ENCODE measurements at regions not wholly inside any gene's neighbourhood (a gene's known extent, or its start where the extent isn't known, plus 50 kb on each side); places are given as distances from the start of the nearest gene placed in this dataset.

- no peaks in the 10 kb centered on the region for H3K27me3 ChIP-seq (ENCODE audit: control insufficient read depth, insufficient read depth, low read length)
- H3K36me3 ChIP-seq (replicated peaks; ENCODE audit: control insufficient read depth, insufficient read depth, low read length), result no peaks in the 10 kb centered on the region
- no peak for DNase-seq
- no peak overlapping the region for H3K4me3 ChIP-seq (ENCODE audit: insufficient read depth, low read depth, low read length)
Observed at GRCh38 chr5:52356311-52356918, 431.3 kb upstream of the ITGA1 start.

DNA sequence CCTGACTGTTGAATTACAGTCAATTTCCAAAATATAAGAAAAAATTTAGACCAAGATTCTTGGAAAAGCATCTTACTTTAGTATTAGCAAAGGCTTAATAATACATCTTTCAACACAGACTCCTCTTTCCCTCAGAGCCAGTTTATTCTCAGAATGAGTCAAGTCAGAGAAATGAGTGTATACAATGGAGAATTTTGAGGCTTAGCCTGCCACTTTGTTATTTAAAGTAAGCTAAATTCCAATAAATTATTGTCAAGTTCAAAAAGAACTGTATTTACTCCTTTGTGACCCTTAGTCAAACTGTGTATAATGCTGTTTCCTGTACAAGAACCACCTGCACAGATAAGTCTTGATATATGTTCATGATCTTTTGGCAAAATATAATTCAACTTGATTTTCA is 428.5 kb upstream of the ITGA1 start:
- DNase-seq, result no peak
- Histone ChIP-seq H3K27me3 (ENCODE audit: control insufficient read depth, insufficient read depth, low read length) (no peaks in the 10 kb centered on the region), H3K36me3 (replicated peaks; ENCODE audit: control insufficient read depth, insufficient read depth, low read length) (no peaks in the 10 kb centered on the region), H3K4me3 (ENCODE audit: insufficient read depth, low read depth, low read length) (no peak overlapping the region)

DNA sequence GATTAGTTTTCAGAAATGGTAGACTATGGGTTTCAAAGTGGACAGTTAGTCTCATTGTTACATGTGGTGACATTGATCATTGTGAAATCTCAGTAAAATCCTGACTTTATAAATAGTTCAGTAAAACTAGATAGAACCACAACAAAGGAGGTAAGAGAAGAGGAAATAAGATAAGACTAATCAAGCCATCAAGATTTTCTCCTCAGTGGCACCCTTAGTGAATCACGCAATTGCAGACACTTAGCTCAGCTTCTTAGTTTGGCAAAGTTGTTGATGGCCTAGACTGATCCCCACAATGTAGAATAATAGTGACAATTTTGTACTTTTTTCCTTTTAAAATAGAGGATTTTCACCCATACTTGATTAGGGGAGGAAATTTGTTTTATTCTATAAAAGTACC is 426.7 kb upstream of the ITGA1 start:
- no peak for DNase-seq
- H3K36me3 ChIP-seq (replicated peaks; ENCODE audit: control insufficient read depth, insufficient read depth, low read length), result no peaks in the 10 kb centered on the region
- no peak overlapping the region for H3K4me3 ChIP-seq (ENCODE audit: insufficient read depth, low read depth, low read length)
- no peaks in the 10 kb centered on the region for H3K27me3 ChIP-seq (ENCODE audit: control insufficient read depth, insufficient read depth, low read length)

- Histone ChIP-seq H3K27me3 (ENCODE audit: control insufficient read depth, insufficient read depth, low read length) (no peaks in the 10 kb centered on the region), H3K4me3 (ENCODE audit: insufficient read depth, low read depth, low read length) (no peak overlapping the region), H3K36me3 (replicated peaks; ENCODE audit: control insufficient read depth, insufficient read depth, low read length) (no peaks in the 10 kb centered on the region)
- no peak for DNase-seq
Observed at GRCh38 chr5:52374286-52374685, 413.4 kb upstream of the ITGA1 start.

- DNase-seq, result no peak
- H3K27me3 ChIP-seq (ENCODE audit: control insufficient read depth, insufficient read depth, low read length), result no peaks in the 10 kb centered on the region
- no peaks in the 10 kb centered on the region for H3K36me3 ChIP-seq (replicated peaks; ENCODE audit: control insufficient read depth, insufficient read depth, low read length)
- H3K4me3 ChIP-seq (ENCODE audit: insufficient read depth, low read depth, low read length), result no peak overlapping the region
Observed at GRCh38 chr5:52375969-52376368, 411.7 kb upstream of the ITGA1 start.

- Histone ChIP-seq H3K27me3 (ENCODE audit: control insufficient read depth, insufficient read depth, low read length) (no peaks in the 10 kb centered on the region), H3K36me3 (replicated peaks; ENCODE audit: control insufficient read depth, insufficient read depth, low read length) (no peaks in the 10 kb centered on the region), H3K4me3 (ENCODE audit: insufficient read depth, low read depth, low read length) (no peak overlapping the region)
- DNase-seq, result no peak
Observed at GRCh38 chr5:52376592-52376991, 411.1 kb upstream of the ITGA1 start.

DNA sequence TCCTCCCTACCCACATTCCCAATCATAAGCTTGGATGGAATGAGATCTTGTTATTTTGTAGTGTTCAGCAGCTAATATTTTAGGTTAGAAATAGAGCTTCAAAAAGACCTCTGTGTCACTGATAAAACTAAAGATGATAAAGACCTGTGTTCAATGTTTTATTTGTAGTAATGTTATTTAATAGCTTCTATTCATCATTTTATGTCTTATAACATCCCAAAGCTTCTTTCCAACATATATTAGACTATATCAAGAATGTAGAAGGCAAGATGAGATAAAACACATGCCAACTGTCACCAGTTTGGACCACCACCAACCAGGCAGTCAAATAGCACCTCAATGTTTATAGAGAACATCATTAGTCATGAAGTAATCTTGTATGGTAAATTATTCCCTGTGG is 409.5 kb upstream of the ITGA1 start:
- no peak for DNase-seq
- H3K4me3 ChIP-seq (ENCODE audit: insufficient read depth, low read depth, low read length), result no peak overlapping the region
- no peaks in the 10 kb centered on the region for H3K27me3 ChIP-seq (ENCODE audit: control insufficient read depth, insufficient read depth, low read length)
- no peaks in the 10 kb centered on the region for H3K36me3 ChIP-seq (replicated peaks; ENCODE audit: control insufficient read depth, insufficient read depth, low read length)

DNA sequence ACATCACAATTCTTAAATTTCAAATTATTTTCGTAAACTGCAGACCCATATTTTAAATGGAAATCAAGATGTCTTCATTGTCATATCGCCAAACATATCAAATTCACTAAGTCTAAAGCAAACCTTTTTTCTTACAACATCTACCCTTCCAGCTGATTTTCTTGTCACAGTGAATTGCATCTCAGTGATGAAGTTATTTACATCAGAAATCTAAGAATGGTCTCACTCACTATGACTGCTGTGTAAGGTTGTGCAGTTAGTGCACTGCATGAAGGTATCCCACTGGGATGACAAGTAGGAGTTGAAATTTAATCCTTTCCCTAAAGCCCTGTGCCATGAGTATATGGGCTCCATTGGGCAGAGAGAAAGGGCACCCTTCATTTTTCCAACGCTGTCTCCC is 399.4 kb upstream of the ITGA1 start:
- H3K27me3 ChIP-seq (ENCODE audit: control insufficient read depth, insufficient read depth, low read length), result no peaks in the 10 kb centered on the region
- H3K36me3 ChIP-seq (replicated peaks; ENCODE audit: control insufficient read depth, insufficient read depth, low read length), result no peaks in the 10 kb centered on the region
- no peak overlapping the region for H3K4me3 ChIP-seq (ENCODE audit: insufficient read depth, low read depth, low read length)
- no peak for DNase-seq

GRCh38 chr5:52392321-52392720 is 395.4 kb upstream of the ITGA1 start:
- Histone ChIP-seq H3K27me3 (ENCODE audit: control insufficient read depth, insufficient read depth, low read length) (no peaks in the 10 kb centered on the region), H3K4me3 (ENCODE audit: insufficient read depth, low read depth, low read length) (no peak overlapping the region), H3K36me3 (replicated peaks; ENCODE audit: control insufficient read depth, insufficient read depth, low read length) (no peaks in the 10 kb centered on the region)
- no peak for DNase-seq

GRCh38 chr5:52409835-52410234 is 377.9 kb upstream of the ITGA1 start:
- Histone ChIP-seq H3K4me3 (ENCODE audit: insufficient read depth, low read depth, low read length) (no peak overlapping the region), H3K27me3 (ENCODE audit: control insufficient read depth, insufficient read depth, low read length) (no peaks in the 10 kb centered on the region), H3K36me3 (replicated peaks; ENCODE audit: control insufficient read depth, insufficient read depth, low read length) (no peaks in the 10 kb centered on the region)
- no peak for DNase-seq

DNA sequence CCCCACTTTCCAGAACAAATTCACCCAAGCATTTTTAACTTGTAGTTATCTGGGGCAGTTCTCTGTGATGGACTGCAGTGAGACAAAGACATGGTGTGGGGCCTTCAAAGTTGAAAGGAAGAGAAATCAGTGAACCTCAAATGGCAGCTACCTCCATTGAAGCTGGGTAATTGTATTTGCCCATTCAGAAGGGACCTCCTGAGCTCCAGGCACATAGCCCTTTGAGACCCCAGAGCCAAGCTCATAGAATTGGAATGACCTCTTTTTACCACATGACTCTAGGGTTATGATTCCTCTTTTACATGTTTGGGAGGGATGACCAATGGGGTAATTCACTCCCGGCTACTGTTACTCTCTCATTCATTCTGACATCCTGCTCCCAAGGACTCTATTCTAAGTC is 368.4 kb upstream of the ITGA1 start:
- Histone ChIP-seq H3K36me3 (replicated peaks; ENCODE audit: control insufficient read depth, insufficient read depth, low read length) (no peaks in the 10 kb centered on the region), H3K4me3 (ENCODE audit: insufficient read depth, low read depth, low read length) (no peak overlapping the region), H3K27me3 (ENCODE audit: control insufficient read depth, insufficient read depth, low read length) (no peaks in the 10 kb centered on the region)
- no peak for DNase-seq

DNA sequence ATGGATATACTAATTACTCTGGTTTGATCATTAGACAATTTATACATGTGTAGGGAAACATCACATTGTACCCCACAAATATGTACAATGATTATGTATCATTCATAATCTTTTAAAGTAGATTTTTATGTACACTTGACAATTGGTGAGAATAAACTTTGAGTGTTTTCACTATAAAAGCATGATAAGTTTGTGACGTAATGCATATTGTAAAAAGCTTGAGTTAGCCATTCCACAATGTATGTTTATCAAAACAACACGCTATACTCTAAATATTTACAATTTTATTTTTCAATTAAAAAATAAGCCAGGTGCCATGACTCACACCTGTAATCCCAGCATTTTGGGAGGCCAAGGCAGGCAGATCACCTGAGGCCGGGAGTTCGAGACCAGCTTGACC is 360.1 kb upstream of the ITGA1 start:
- DNase-seq, result no peak
- Histone ChIP-seq H3K4me3 (ENCODE audit: insufficient read depth, low read depth, low read length) (no peak overlapping the region), H3K27me3 (ENCODE audit: control insufficient read depth, insufficient read depth, low read length) (no peaks in the 10 kb centered on the region), H3K36me3 (replicated peaks; ENCODE audit: control insufficient read depth, insufficient read depth, low read length) (no peaks in the 10 kb centered on the region)

DNA sequence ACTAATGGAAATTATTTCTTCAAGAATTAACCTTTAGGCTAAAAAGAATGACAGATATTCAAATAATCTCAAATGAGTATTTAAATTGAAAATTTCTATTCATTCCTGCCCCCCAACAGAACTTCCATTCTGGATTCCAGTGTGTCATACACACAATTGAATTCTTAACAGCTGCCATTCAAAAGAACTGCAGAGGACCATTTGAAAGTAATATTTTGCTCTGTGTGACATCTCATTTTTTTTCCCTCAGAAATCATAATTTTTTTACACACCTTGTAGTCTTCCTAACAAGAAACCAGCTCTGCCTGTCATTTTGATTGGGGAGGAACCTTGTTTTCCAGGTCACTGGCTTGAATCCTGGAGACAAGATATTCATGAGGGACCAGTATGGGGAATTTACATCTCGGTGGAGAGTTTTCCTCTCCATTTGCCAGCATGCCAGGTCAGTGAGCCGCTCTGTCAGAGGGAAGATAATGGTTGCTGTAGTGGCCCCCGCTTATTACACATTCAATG is 358.7 kb upstream of the ITGA1 start:
- H3K4me3 ChIP-seq (ENCODE audit: insufficient read depth, low read depth, low read length), result no peak overlapping the region
- DNase-seq, result no peak
- H3K36me3 ChIP-seq (replicated peaks; ENCODE audit: control insufficient read depth, insufficient read depth, low read length), result no peaks in the 10 kb centered on the region
- no peaks in the 10 kb centered on the region for H3K27me3 ChIP-seq (ENCODE audit: control insufficient read depth, insufficient read depth, low read length)

DNA sequence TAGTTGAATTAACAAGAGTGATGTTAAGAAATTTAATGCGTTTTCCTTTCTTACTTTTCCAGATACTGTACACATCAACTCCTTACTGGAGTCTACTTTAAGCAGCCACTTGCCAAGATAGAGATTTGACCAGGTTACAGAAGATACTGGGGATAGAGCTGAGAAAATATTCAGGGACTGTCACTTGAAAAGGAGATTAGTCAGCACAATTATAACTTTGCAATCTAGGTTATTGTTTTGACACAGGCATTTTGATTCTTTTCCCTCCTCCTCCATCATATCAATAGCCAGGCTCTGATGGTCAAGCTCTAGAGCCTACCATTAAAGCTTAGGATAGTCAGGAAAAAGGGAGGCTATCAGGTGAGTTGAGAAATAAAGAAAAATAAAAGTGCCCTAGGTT is 345.9 kb upstream of the ITGA1 start:
- H3K27me3 ChIP-seq (ENCODE audit: control insufficient read depth, insufficient read depth, low read length), result no peaks in the 10 kb centered on the region
- H3K36me3 ChIP-seq (replicated peaks; ENCODE audit: control insufficient read depth, insufficient read depth, low read length), result no peaks in the 10 kb centered on the region
- no peak for DNase-seq
- H3K4me3 ChIP-seq (ENCODE audit: insufficient read depth, low read depth, low read length), result no peak overlapping the region

DNA sequence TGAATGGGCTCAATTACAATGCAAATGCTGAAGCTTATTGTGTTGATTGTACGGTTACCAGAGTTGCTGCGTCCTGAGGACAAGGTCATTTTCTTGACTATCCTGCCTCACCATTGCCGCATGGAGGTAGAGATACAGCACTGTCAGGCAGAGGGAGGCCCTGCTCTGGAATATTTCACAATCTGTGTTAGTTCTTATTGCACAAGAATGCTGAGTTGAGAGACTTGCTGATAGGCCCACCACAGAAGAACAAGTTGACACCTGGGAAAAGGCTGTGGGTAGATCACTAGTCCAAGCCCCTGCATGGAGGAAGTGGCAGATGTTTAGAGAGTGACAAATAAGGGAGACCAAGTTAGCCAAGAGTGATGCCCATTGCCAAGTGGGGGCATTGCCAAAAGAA is 344.5 kb upstream of the ITGA1 start:
- no peak overlapping the region for H3K4me3 ChIP-seq (ENCODE audit: insufficient read depth, low read depth, low read length)
- no peaks in the 10 kb centered on the region for H3K27me3 ChIP-seq (ENCODE audit: control insufficient read depth, insufficient read depth, low read length)
- no peaks in the 10 kb centered on the region for H3K36me3 ChIP-seq (replicated peaks; ENCODE audit: control insufficient read depth, insufficient read depth, low read length)
- DNase-seq, result no peak

GRCh38 chr5:52448111-52448510 is 339.6 kb upstream of the ITGA1 start:
- no peak for DNase-seq
- Histone ChIP-seq H3K4me3 (ENCODE audit: insufficient read depth, low read depth, low read length) (no peak overlapping the region), H3K27me3 (ENCODE audit: control insufficient read depth, insufficient read depth, low read length) (no peaks in the 10 kb centered on the region)

More at GRCh38 chr5:52448111-52448510, 339.6 kb upstream of the ITGA1 start:
- H3K36me3 ChIP-seq (replicated peaks; ENCODE audit: control insufficient read depth, insufficient read depth, low read length), result no peaks in the 10 kb centered on the region
